Transverse colon (tissue), 3 donors: ENCODE measurements at regions not wholly inside any gene's neighbourhood (a gene's known extent, or its start where the extent isn't known, plus 50 kb on each side); places are given as distances from the start of the nearest gene placed in this dataset.
A peak's percentile ranks its signal among the peaks of the same experiment; 100 is the strongest.

ENCODE experiments used
- EP300 ChIP-seq: sonication (generic); formaldehyde crosslinking; IDR thresholded peaks from one replicate; pipeline ENCODE4 v1.6.1; 2017; ENCODE audit warnings: antibody characterized with exemption, low read depth
- POLR2A ChIP-seq: fragments of 450-650 bp; IDR thresholded peaks from one replicate; pipeline ENCODE4 v1.6.1; 2016; ENCODE audit warnings: antibody characterized with exemption, mild to moderate bottlenecking, moderate library complexity
- TF ChIP-seq, protein P1 (sequence below), 5 experiments: fragments of 200-600 bp in 3 of 5; fragments of 450-650 bp in 2 of 5; sonication (generic) in 3 of 5; IDR thresholded peaks; 1 replicate in 2 of 5; 2 replicates in 3 of 5; pipeline ENCODE4 v1.5.1; 2016 to 2017; ENCODE audit warnings: antibody characterized with exemption in 5 of 5, inconsistent platforms in 3 of 5, mild to moderate bottlenecking in 2 of 5, moderate library complexity in 1 of 5

DNA sequence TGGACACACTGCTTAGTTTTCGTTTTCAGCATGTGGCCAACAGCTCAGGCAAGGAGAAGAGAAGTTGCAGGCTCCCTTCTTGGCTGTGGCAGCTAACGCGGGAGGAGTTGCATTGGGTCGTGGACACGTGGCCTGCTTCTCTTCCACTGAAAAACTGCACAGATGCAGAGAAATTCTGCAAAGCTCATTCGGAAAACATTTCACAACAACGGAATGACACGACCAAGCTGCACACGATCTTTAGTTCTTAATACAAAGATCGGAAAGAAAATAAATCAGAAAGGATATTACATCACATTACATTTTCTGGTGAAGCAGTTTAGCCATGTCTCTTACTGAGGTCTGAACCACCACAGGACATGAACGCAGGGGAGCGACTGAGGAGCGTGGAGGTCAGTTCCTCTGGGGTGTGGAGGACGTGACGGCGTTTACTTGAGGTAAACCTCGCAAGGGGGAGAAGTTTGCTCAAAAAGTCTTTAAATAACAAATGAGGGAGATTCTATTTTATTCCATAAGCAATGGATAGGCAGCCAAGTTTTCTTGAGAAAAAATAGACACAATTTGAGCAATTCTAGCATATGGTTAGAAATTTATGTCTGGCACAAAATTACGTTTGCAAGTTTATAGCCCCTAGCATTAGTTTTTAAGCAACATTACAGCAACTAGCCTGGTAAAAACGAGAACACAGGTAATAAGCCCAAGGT is 178.3 kb downstream of the THBS2 start:
- TF ChIP-seq, protein P1, sequence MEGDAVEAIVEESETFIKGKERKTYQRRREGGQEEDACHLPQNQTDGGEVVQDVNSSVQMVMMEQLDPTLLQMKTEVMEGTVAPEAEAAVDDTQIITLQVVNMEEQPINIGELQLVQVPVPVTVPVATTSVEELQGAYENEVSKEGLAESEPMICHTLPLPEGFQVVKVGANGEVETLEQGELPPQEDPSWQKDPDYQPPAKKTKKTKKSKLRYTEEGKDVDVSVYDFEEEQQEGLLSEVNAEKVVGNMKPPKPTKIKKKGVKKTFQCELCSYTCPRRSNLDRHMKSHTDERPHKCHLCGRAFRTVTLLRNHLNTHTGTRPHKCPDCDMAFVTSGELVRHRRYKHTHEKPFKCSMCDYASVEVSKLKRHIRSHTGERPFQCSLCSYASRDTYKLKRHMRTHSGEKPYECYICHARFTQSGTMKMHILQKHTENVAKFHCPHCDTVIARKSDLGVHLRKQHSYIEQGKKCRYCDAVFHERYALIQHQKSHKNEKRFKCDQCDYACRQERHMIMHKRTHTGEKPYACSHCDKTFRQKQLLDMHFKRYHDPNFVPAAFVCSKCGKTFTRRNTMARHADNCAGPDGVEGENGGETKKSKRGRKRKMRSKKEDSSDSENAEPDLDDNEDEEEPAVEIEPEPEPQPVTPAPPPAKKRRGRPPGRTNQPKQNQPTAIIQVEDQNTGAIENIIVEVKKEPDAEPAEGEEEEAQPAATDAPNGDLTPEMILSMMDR (IDR thresholded peaks at IDR 0.05), result no peak
- no peak for TF ChIP-seq POLR2A
- TF ChIP-seq EP300, result peak; percentile 19
